PC-9 (cell line): ENCODE measurements at regions not wholly inside any gene's neighbourhood (a gene's known extent, or its start where the extent isn't known, plus 50 kb on each side); places are given as distances from the start of the nearest gene placed in this dataset.

ENCODE experiments used
- EZH2 ChIP-seq: fragments of 200-600 bp; sonication (generic); IDR thresholded peaks from 2 replicates; pipeline ENCODE4 v1.8.0; 2017; ENCODE audit warnings: antibody characterized with exemption, low read depth
- TF ChIP-seq, protein P1 (sequence below): fragments of 200-600 bp; sonication (generic); conservative IDR thresholded peaks from 2 replicates; pipeline ENCODE4 v1.6.1; 2017; ENCODE audit warnings: mixed run types, antibody characterized with exemption, mild to moderate bottlenecking, moderate library complexity

DNA sequence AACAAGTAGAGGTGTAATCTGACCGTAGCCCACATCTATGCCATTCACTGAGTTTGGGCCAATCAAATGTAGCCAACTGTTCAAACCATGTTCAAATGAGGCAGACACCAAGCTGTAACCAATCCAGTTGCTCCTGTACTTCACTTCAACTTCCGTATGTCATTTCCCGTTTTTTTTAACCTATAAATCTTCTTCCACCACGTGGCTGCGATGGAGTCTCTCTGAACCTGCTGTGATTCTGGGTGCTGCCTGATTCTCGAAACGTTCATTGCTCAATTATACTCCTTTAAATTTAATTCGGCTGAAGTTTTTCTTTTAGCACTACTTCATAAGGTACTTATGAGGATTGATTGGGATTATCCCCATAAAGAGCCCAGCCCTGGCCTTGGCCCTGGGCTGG lies 179.7 kb downstream of the PIK3R1 start:
- TF ChIP-seq, protein P1, sequence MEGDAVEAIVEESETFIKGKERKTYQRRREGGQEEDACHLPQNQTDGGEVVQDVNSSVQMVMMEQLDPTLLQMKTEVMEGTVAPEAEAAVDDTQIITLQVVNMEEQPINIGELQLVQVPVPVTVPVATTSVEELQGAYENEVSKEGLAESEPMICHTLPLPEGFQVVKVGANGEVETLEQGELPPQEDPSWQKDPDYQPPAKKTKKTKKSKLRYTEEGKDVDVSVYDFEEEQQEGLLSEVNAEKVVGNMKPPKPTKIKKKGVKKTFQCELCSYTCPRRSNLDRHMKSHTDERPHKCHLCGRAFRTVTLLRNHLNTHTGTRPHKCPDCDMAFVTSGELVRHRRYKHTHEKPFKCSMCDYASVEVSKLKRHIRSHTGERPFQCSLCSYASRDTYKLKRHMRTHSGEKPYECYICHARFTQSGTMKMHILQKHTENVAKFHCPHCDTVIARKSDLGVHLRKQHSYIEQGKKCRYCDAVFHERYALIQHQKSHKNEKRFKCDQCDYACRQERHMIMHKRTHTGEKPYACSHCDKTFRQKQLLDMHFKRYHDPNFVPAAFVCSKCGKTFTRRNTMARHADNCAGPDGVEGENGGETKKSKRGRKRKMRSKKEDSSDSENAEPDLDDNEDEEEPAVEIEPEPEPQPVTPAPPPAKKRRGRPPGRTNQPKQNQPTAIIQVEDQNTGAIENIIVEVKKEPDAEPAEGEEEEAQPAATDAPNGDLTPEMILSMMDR, result no peak
- TF ChIP-seq EZH2, result no peak
